GM12872 (cell line): ENCODE measurements at regions not wholly inside any gene's neighbourhood (a gene's known extent, or its start where the extent isn't known, plus 50 kb on each side); places are given as distances from the start of the nearest gene placed in this dataset.

Source experiments
- TF ChIP-seq, protein P1 (sequence below): IDR thresholded peaks from 3 replicates; pipeline ENCODE4 v1.5.1; 2011; ENCODE audit warnings: low read depth, mild to moderate bottlenecking, low read length, moderate library complexity; ENCODE audit not compliant: insufficient read depth

- TF ChIP-seq, protein P1, sequence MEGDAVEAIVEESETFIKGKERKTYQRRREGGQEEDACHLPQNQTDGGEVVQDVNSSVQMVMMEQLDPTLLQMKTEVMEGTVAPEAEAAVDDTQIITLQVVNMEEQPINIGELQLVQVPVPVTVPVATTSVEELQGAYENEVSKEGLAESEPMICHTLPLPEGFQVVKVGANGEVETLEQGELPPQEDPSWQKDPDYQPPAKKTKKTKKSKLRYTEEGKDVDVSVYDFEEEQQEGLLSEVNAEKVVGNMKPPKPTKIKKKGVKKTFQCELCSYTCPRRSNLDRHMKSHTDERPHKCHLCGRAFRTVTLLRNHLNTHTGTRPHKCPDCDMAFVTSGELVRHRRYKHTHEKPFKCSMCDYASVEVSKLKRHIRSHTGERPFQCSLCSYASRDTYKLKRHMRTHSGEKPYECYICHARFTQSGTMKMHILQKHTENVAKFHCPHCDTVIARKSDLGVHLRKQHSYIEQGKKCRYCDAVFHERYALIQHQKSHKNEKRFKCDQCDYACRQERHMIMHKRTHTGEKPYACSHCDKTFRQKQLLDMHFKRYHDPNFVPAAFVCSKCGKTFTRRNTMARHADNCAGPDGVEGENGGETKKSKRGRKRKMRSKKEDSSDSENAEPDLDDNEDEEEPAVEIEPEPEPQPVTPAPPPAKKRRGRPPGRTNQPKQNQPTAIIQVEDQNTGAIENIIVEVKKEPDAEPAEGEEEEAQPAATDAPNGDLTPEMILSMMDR: no peak
Observed at GRCh38 chr15:50857763-50858162, 50.7 kb upstream of the AP4E1 start.

- TF ChIP-seq, protein P1: no peak
Observed at GRCh38 chr15:50854601-50855490, 53.6 kb upstream of the AP4E1 start.

- TF ChIP-seq, protein P1: no peak
Observed at GRCh38 chr15:50850003-50850402, 58.5 kb upstream of the AP4E1 start.

- TF ChIP-seq, protein P1: no peak
Observed at GRCh38 chr15:50848349-50848748, 60.1 kb upstream of the AP4E1 start.

DNA sequence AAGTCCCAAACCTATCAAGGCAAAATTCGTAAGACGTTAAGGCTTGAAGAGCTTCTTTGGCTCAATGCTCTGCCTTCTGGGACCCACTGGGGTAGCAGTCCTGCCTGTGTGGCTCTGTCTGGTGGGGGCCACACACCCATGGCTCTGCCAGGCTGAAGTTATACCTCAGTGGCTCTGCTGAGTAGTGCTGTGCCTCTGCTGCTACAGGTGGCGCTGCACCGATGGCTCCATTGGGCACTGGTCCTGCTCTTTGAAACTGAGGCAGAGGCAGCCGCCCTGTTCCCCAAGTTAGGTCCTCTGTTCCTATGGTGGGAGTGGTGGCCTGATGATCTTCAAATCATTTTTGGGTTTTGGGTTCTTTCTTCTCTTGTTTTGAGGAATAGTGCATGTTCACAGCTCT lies 68.0 kb upstream of the AP4E1 start:
- TF ChIP-seq, protein P1: peak; percentile 13; the same call in 1 of the 3 replicates

DNA sequence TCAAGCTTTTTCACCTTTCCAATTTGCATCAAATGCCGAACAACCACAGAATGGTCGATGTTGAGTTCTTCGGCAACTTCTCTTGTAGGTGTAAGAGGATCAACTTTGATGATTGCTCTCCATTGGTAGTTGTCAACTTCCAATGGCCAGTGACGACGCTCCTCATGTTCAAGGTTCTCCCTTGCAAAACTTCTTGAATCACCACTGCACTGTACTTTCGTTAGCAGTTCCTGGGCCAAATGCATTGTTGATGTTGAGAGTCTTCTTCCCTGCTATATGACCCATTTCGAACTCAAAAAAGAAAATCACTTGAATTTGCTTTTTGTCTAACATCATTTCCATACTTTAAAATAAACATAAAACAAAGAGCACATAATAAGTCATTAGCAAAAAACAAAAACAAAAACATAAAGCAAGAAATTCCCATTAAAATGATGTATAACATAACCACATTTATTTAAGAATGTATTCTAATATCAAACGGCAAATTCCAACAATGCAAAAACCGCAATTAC lies 71.2 kb upstream of the AP4E1 start:
- TF ChIP-seq, protein P1: no peak

DNA sequence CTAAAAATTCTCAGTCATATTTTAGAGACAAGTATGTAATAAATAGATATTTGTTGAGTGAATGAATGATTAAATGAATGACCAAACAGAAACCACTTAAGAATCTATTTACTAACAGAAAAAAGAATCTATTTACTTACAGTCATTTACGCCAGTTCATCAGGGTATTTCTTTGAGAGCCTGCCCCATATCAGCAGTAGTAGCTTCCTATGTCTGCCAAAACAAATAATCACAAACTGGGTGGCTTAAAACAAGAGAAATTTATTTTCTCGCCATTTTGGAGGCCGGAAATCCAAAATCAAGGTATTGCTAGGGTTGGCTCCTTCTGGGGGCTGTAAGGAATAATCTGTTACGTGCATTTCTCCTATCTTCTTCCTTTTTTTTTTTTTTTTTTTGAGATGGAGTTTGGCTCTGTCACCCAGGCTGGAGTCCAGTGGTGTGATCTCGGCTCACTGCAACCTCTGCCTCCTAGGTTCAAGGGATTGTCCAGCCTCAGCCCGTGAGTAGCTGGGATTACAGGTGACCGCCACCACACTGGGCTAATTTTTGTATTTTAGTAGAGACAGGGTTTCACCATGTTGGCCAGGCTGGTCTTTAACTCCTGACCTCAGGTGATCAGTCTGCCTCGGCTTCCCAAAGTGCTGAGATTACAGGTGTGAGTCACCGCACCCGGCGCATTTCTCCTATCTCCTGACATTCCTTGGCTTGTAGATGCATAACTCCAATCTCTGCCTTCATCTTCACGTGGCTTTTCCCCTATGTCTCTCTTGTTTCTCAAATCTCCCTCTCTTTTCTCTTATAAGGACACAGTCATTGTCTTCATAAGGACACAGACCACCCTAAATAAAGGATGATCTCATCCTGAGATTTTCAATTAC lies 65.2 kb upstream of the SPPL2A start:
- TF ChIP-seq, protein P1: no peak
